ENCODE measurements at regions not wholly inside any gene's neighbourhood (a gene's known extent, or its start where the extent isn't known, plus 50 kb on each side); places are given as distances from the start of the nearest gene placed in this dataset.

- Histone ChIP-seq H3F3A (ENCODE audit: insufficient read depth, low read length, poor library complexity, severe bottlenecking) (no peaks in the 10 kb centered on the region), H3K79me2 (replicated peaks; ENCODE audit: insufficient read depth, low read length) (no peaks in the 10 kb centered on the region), H3K9me3 (ENCODE audit: low read length) (no peaks in the 10 kb centered on the region), H4K20me1 (ENCODE audit: insufficient read depth) (no peaks in the 10 kb centered on the region), H2AFZ (ENCODE audit: low read depth, low read length) (no peak overlapping the region), H3K27me3 (ENCODE audit: insufficient read depth, low read depth, low read length) (no peaks in the 10 kb centered on the region), H3K4me2 (ENCODE audit: low read length) (no peak overlapping the region), H3K4me3 (ENCODE audit: low read length) (no peak overlapping the region), H3K36me3 (ENCODE audit: insufficient read depth, low read length) (no peaks in the 10 kb centered on the region), H3K9me2 (ENCODE audit: insufficient read depth, low read length) (no peaks in the 10 kb centered on the region), H3K9ac (ENCODE audit: low read length) (no peak overlapping the region), H3K27ac (ENCODE audit: low read length) (no peak overlapping the region)
- TF ChIP-seq EZH2 (IDR thresholded peaks at IDR 0.05; ENCODE audit: borderline replicate concordance, insufficient read depth, low read length, poor library complexity, severe bottlenecking): no peak
- TF ChIP-seq TAF1 (IDR thresholded peaks at IDR 0.05; ENCODE audit: low read depth): no peak
- TF ChIP-seq EP300 (conservative IDR thresholded peaks at IDR 0.05; ENCODE audit: poor library complexity, severe bottlenecking): no peak
- peak; percentile 84 for TF ChIP-seq SMC3 (conservative IDR thresholded peaks at IDR 0.05; ENCODE audit: poor library complexity)
- no peak for TF ChIP-seq MXI1 (conservative IDR thresholded peaks at IDR 0.05; ENCODE audit: poor library complexity, severe bottlenecking)
- TF ChIP-seq CTCF (IDR thresholded peaks at IDR 0.05; ENCODE audit: poor library complexity, severe bottlenecking): peak; percentile 82
- TF ChIP-seq REST (IDR thresholded peaks at IDR 0.05; ENCODE audit: borderline replicate concordance): no peak
- no peak for TF ChIP-seq POLR2AphosphoS5 (IDR thresholded peaks at IDR 0.05)
- peak; percentile 84 for TF ChIP-seq RAD21 (conservative IDR thresholded peaks at IDR 0.05)
These were observed 435.1 kb upstream of the DDI1 start for GRCh38 chr11:103601225-103601846.

GRCh38 chr11:103602840-103603239 lies 433.6 kb upstream of the DDI1 start:
- Histone ChIP-seq H4K20me1 (ENCODE audit: insufficient read depth) (no peaks in the 10 kb centered on the region), H3F3A (ENCODE audit: insufficient read depth, low read length, poor library complexity, severe bottlenecking) (no peaks in the 10 kb centered on the region), H3K4me2 (ENCODE audit: low read length) (no peak overlapping the region), H3K36me3 (ENCODE audit: insufficient read depth, low read length) (no peaks in the 10 kb centered on the region), H2AFZ (ENCODE audit: low read depth, low read length) (no peak overlapping the region), H3K4me3 (ENCODE audit: low read length) (no peak overlapping the region), H3K27me3 (ENCODE audit: insufficient read depth, low read depth, low read length) (no peaks in the 10 kb centered on the region), H3K9ac (ENCODE audit: low read length) (no peak overlapping the region), H3K9me3 (ENCODE audit: low read length) (no peaks in the 10 kb centered on the region), H3K27ac (ENCODE audit: low read length) (no peak overlapping the region), H3K9me2 (ENCODE audit: insufficient read depth, low read length) (no peaks in the 10 kb centered on the region), H3K79me2 (replicated peaks; ENCODE audit: insufficient read depth, low read length) (no peaks in the 10 kb centered on the region)
- TF ChIP-seq REST (IDR thresholded peaks at IDR 0.05; ENCODE audit: borderline replicate concordance) (no peak), POLR2AphosphoS5 (IDR thresholded peaks at IDR 0.05) (no peak), EZH2 (IDR thresholded peaks at IDR 0.05; ENCODE audit: borderline replicate concordance, insufficient read depth, low read length, poor library complexity, severe bottlenecking) (no peak), EP300 (conservative IDR thresholded peaks at IDR 0.05; ENCODE audit: poor library complexity, severe bottlenecking) (no peak), TAF1 (IDR thresholded peaks at IDR 0.05; ENCODE audit: low read depth) (no peak), MXI1 (conservative IDR thresholded peaks at IDR 0.05; ENCODE audit: poor library complexity, severe bottlenecking) (no peak), CTCF (IDR thresholded peaks at IDR 0.05; ENCODE audit: poor library complexity, severe bottlenecking) (no peak), RAD21 (conservative IDR thresholded peaks at IDR 0.05) (no peak), SMC3 (conservative IDR thresholded peaks at IDR 0.05; ENCODE audit: poor library complexity) (no peak)
